H9 (cell line): ENCODE measurements at regions not wholly inside any gene's neighbourhood (a gene's known extent, or its start where the extent isn't known, plus 50 kb on each side); places are given as distances from the start of the nearest gene placed in this dataset.
A peak's percentile ranks its signal among the peaks of the same experiment; 100 is the strongest.

Experiments used
- DNase-seq: peaks from one replicate; pipeline ENCODE4 v3.0.0-alpha.2; 2017
- H2AFZ ChIP-seq: one replicate; pipeline ENCODE4 v1.6.1; 2013; ENCODE audit warnings: mild to moderate bottlenecking, low read length, control low read depth, moderate library complexity
- H2AK5ac ChIP-seq: 2 replicates; pipeline ENCODE4 v1.6.1; 2013; ENCODE audit warnings: low read length, control low read depth, mixed read lengths; ENCODE audit not compliant: insufficient read length
- H2BK120ac ChIP-seq: one replicate; pipeline ENCODE4 v1.6.1; 2013; ENCODE audit warnings: low read depth, mild to moderate bottlenecking, low read length, control low read depth, inconsistent platforms; ENCODE audit not compliant: poor library complexity, severe bottlenecking
- H2BK12ac ChIP-seq: 2 replicates; pipeline ENCODE4 v1.6.1; 2013; ENCODE audit warnings: low read length, control low read depth, mixed read lengths, low read depth; ENCODE audit not compliant: insufficient read length
- H2BK15ac ChIP-seq: 2 replicates; pipeline ENCODE4 v1.6.1; 2013; ENCODE audit warnings: low read depth, low read length, control low read depth
- H2BK20ac ChIP-seq: one replicate; pipeline ENCODE4 v1.6.1; 2013; ENCODE audit warnings: low read depth, mild to moderate bottlenecking, low read length, control low read depth, inconsistent platforms; ENCODE audit not compliant: poor library complexity, severe bottlenecking
- H2BK5ac ChIP-seq: 2 replicates; pipeline ENCODE4 v1.6.1; 2013; ENCODE audit warnings: low read length, control low read depth, mixed read lengths; ENCODE audit not compliant: insufficient read length
- H3K14ac ChIP-seq: 2 replicates; pipeline ENCODE4 v1.6.1; 2013; ENCODE audit warnings: low read length, control low read depth; ENCODE audit not compliant: insufficient read depth
- H3K18ac ChIP-seq: 2 replicates; pipeline ENCODE4 v1.6.1; 2013; ENCODE audit warnings: low read depth, mild to moderate bottlenecking, mixed read lengths, low read length, control low read depth; ENCODE audit not compliant: insufficient read length
- H3K23ac ChIP-seq: 2 replicates; pipeline ENCODE4 v1.6.1; 2013; ENCODE audit warnings: low read length, control low read depth, mixed read lengths, low read depth; ENCODE audit not compliant: insufficient read length
- H3K23me2 ChIP-seq: 2 replicates; pipeline ENCODE4 v1.6.1; 2013; ENCODE audit warnings: low read depth, mild to moderate bottlenecking, mixed read lengths, low read length, control low read depth; ENCODE audit not compliant: insufficient read length, poor library complexity, severe bottlenecking
- H3K27ac ChIP-seq: 2 replicates; pipeline ENCODE4 v1.5.1; 2013; ENCODE audit warnings: low read length, control low read depth, mixed read lengths, low read depth; ENCODE audit not compliant: insufficient read length
- H3K27me3 ChIP-seq: 2 replicates; pipeline ENCODE4 v1.6.1; 2013; ENCODE audit warnings: low read length, control low read depth, inconsistent platforms; ENCODE audit not compliant: insufficient read depth
- H3K4ac ChIP-seq: 2 replicates; pipeline ENCODE4 v1.6.1; 2013; ENCODE audit warnings: low read depth, mild to moderate bottlenecking, control low read depth, inconsistent platforms, low read length, moderate library complexity
- H3K4me1 ChIP-seq: 2 replicates; pipeline ENCODE4 v1.6.1; 2013; ENCODE audit warnings: low read length, control low read depth, inconsistent platforms; ENCODE audit not compliant: insufficient read depth
- H3K4me2 ChIP-seq: 2 replicates; pipeline ENCODE4 v1.6.1; 2013; ENCODE audit warnings: low read length, control low read depth, mixed read lengths; ENCODE audit not compliant: insufficient read length, insufficient read depth
- H3K56ac ChIP-seq: 2 replicates; pipeline ENCODE4 v1.6.1; 2013; ENCODE audit warnings: low read depth, mild to moderate bottlenecking, mixed read lengths, low read length, control low read depth; ENCODE audit not compliant: insufficient read length
- H3K79me1 ChIP-seq: 2 replicates; pipeline ENCODE4 v1.6.1; 2013; ENCODE audit warnings: low read depth, mild to moderate bottlenecking, moderate library complexity, low read length, control low read depth, inconsistent platforms; ENCODE audit not compliant: insufficient read depth, poor library complexity, severe bottlenecking
- H3K79me2 ChIP-seq: 2 replicates; pipeline ENCODE4 v1.6.1; 2013; ENCODE audit warnings: low read length, control low read depth, inconsistent platforms; ENCODE audit not compliant: insufficient read depth
- H3K9ac ChIP-seq: 2 replicates; pipeline ENCODE4 v1.6.1; 2013; ENCODE audit warnings: low read length, control low read depth, mixed read lengths; ENCODE audit not compliant: insufficient read length; ENCODE audit errors: extremely low read depth
- H3K9me3 ChIP-seq: one replicate; pipeline ENCODE4 v1.6.1; 2013; ENCODE audit warnings: low read depth, low read length, inconsistent platforms; ENCODE audit not compliant: control insufficient read depth
- H3T11ph ChIP-seq: one replicate; pipeline ENCODE4 v1.6.1; 2013; ENCODE audit warnings: mild to moderate bottlenecking, low read length, control low read depth, inconsistent platforms
- H4K20me1 ChIP-seq: one replicate; pipeline ENCODE4 v1.6.1; 2013; ENCODE audit not compliant: control insufficient read depth, insufficient read length, insufficient read depth
- H4K5ac ChIP-seq: 2 replicates; pipeline ENCODE4 v1.6.1; 2013; ENCODE audit warnings: low read depth, mild to moderate bottlenecking, mixed read lengths, low read length, control low read depth; ENCODE audit not compliant: insufficient read length
- H4K8ac ChIP-seq: replicated peaks from 2 replicates; pipeline ENCODE4 v1.6.1; 2013; ENCODE audit warnings: low read length, control low read depth, mixed read lengths, low read depth; ENCODE audit not compliant: insufficient read length
- H4K91ac ChIP-seq: 2 replicates; pipeline ENCODE4 v1.6.1; 2013; ENCODE audit warnings: low read depth, mild to moderate bottlenecking, moderate library complexity, mixed read lengths, low read length, control low read depth; ENCODE audit not compliant: insufficient read length
- H3K27ac Mint-ChIP-seq, 3 experiments: 2 replicates in 2 of 3; 3 replicates in 1 of 3; pipeline ENCODE4 v1.8.0; 2020 to 2021; ENCODE audit warnings: mixed read lengths in 3 of 3, mild to moderate bottlenecking in 1 of 3, moderate library complexity in 1 of 3
- H3K27me3 Mint-ChIP-seq: 2 replicates; pipeline ENCODE4 v1.8.0; 2021; ENCODE audit warnings: low read depth, mild to moderate bottlenecking, moderate library complexity, mixed read lengths
- H3K36me3 Mint-ChIP-seq, 3 experiments: 2 replicates in 2 of 3; 3 replicates in 1 of 3; pipeline ENCODE4 v1.8.0; 2020 to 2021; ENCODE audit warnings: low read depth in 3 of 3, mixed read lengths in 3 of 3; ENCODE audit not compliant: insufficient read depth in 1 of 3
- H3K4me1 Mint-ChIP-seq, 2 experiments: 2 replicates each; pipeline ENCODE4 v1.8.0; 2020; ENCODE audit warnings: mixed read lengths in 2 of 2
- H3K4me3 Mint-ChIP-seq, 2 experiments: 2 replicates in 1 of 2; 3 replicates in 1 of 2; pipeline ENCODE4 v1.8.0; 2020 to 2021; ENCODE audit warnings: mild to moderate bottlenecking in 2 of 2, mixed read lengths in 2 of 2, moderate library complexity in 1 of 2
- H3K9me3 Mint-ChIP-seq, 2 experiments: 2 replicates in 1 of 2; 3 replicates in 1 of 2; pipeline ENCODE4 v1.8.0; 2020; ENCODE audit warnings: mild to moderate bottlenecking in 2 of 2, mixed read lengths in 2 of 2, moderate library complexity in 1 of 2
- WGBS: extraction: QIAGEN DNeasy Blood & Tissue Kit; methylation state at CpG from one replicate; pipeline ENCODE4 v1.1.7; 2013; ENCODE audit warnings: missing lambda C conversion rate, low lambda C conversion rate, mixed read lengths; ENCODE audit not compliant: insufficient read length; ENCODE audit errors: extremely low coverage; 5-methylcytosine and 5-hydroxymethylcytosine counted together
- TF ChIP-seq, protein P1 (sequence below): fragments of 200-600 bp; sonication (generic); conservative IDR thresholded peaks from 3 replicates; pipeline ENCODE4 v1.8.0; 2021; ENCODE audit warnings: antibody characterized with exemption, mild to moderate bottlenecking

DNA sequence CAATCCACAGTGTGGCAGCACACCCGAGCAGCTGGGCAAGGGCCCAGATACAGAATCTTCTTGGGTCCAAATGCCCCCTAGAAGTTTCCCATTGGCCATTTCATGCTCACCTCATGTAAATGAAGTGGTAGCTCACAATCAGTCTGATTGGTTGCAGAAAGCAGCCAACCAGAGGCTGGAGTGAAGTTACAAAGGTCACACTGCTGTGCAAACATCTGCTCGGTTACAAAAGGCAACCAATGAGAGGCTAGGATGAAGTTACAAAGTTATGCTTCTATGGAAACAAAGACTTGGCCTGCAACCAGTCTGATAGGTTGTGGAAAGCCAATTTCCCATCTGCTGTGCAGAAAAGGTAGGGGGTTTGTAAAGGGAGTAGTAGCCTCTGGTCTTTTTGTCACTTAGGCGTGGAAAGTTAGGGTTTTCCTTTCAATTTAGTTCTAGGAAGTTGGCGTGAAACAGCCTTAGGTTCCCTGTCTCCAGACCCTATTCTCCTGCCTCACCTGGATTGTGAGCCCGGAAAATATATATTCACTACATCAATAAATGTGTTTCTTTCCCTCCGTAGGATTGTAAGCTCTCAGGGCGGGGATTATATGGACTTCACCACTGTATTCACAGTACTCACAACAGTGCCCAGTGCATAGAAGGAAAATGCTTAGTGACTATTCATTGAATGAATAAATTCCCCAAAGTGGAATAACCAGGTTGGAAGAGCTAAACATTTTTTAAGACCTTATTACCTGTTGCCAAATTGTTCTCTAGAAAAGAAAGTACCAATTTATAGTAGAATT lies 91.9 kb downstream of the URB2 start:
- Histone ChIP-seq H3K14ac (no peak overlapping the region), H3K4me2 (no peak overlapping the region), H3K4ac (no peak overlapping the region), H3K27me3 (no peaks in the 10 kb centered on the region), H4K8ac (no peak overlapping the region), H2BK15ac (no peak overlapping the region), H3K56ac (no peak overlapping the region), H4K91ac (no peak overlapping the region), H3K18ac (no peak overlapping the region), H2BK12ac (peak overlapping the region; percentile 50), H3T11ph (no peak overlapping the region), H2AK5ac (no peak overlapping the region), H3K4me1 (peaks cover 4% of the 10 kb centered on the region), H3K23ac (no peak overlapping the region), H3K79me2 (no peaks in the 10 kb centered on the region), H3K79me1 (no peaks in the 10 kb centered on the region), H4K5ac (no peak overlapping the region), H2BK120ac (no peak overlapping the region), H2BK20ac (no peak overlapping the region), H3K9ac (no peak overlapping the region), H2BK5ac (no peak overlapping the region), H3K27ac (no peak overlapping the region), H2AFZ (no peak overlapping the region), H3K9me3 (no peaks in the 10 kb centered on the region), H3K23me2 (no peaks in the 10 kb centered on the region), H4K20me1 (no peaks in the 10 kb centered on the region)
- Mint-ChIP-seq H3K27ac (no peak overlapping the region; a peak in 1 of 7 replicates), H3K27me3 (no peaks in the 10 kb centered on the region), H3K4me3 (no peak overlapping the region), H3K9me3 (peaks cover 20 to 21% of the 10 kb centered on the region in 2 experiments), H3K36me3 (peaks cover 0 to 19% (median 3%) of the 10 kb centered on the region in 3 experiments; a peak in 6 of 7 replicates), H3K4me1 (peaks cover 24 to 26% of the 10 kb centered on the region in 2 experiments)
- TF ChIP-seq, protein P1, sequence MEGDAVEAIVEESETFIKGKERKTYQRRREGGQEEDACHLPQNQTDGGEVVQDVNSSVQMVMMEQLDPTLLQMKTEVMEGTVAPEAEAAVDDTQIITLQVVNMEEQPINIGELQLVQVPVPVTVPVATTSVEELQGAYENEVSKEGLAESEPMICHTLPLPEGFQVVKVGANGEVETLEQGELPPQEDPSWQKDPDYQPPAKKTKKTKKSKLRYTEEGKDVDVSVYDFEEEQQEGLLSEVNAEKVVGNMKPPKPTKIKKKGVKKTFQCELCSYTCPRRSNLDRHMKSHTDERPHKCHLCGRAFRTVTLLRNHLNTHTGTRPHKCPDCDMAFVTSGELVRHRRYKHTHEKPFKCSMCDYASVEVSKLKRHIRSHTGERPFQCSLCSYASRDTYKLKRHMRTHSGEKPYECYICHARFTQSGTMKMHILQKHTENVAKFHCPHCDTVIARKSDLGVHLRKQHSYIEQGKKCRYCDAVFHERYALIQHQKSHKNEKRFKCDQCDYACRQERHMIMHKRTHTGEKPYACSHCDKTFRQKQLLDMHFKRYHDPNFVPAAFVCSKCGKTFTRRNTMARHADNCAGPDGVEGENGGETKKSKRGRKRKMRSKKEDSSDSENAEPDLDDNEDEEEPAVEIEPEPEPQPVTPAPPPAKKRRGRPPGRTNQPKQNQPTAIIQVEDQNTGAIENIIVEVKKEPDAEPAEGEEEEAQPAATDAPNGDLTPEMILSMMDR = no peak
- WGBS = no CpG with 5 or more reads among the region's 7 CpGs
- DNase-seq = no peak
